Esophagus muscularis mucosa (tissue), 4 donors: ENCODE measurements at regions not wholly inside any gene's neighbourhood (a gene's known extent, or its start where the extent isn't known, plus 50 kb on each side); places are given as distances from the start of the nearest gene placed in this dataset.

Experiments used
- DNase-seq: peaks from one replicate; pipeline ENCODE4 v3.0.0-alpha.2; 2017; ENCODE audit errors: extremely low spot score
- H3K27ac ChIP-seq, 4 donors: fragments of 200-600 bp; sonication (generic); replicated peaks in 1 of 4; 1 replicate in 3 of 4; 2 replicates in 1 of 4; pipeline ENCODE4 v1.5.1; 2016 to 2019; ENCODE audit warnings: mild to moderate bottlenecking in 1 of 4
- H3K27me3 ChIP-seq, 4 donors: fragments of 200-600 bp; sonication (generic); one replicate each; pipeline versions ENCODE4 v1.5.1 to v1.6.0; 2016 to 2019
- H3K36me3 ChIP-seq, 4 donors: fragments of 200-600 bp; sonication (generic); one replicate each; pipeline ENCODE4 v1.5.1; 2016 to 2019
- H3K4me1 ChIP-seq, 4 donors: fragments of 200-600 bp; sonication (generic); one replicate each; pipeline ENCODE4 v1.5.1; 2016 to 2019
- H3K4me3 ChIP-seq, 4 donors: fragments of 200-600 bp; sonication (generic); 1 replicate in 2 of 4; 2 replicates in 2 of 4; pipeline ENCODE4 v1.5.1; 2016 to 2019; ENCODE audit warnings: mild to moderate bottlenecking in 4 of 4, moderate library complexity in 1 of 4
- H3K9me3 ChIP-seq, 4 donors: fragments of 200-600 bp; sonication (generic); 1 replicate in 3 of 4; 2 replicates in 1 of 4; pipeline ENCODE4 v1.5.1; 2016 to 2019
- CTCF ChIP-seq, 3 experiments: fragments of 200-600 bp in 2 of 3; fragments of 450-650 bp in 1 of 3; sonication (generic) in 2 of 3; IDR thresholded peaks; one replicate each; pipeline ENCODE4 v1.5.1; 2017 to 2019; ENCODE audit warnings: antibody characterized with exemption in 3 of 3, mild to moderate bottlenecking in 2 of 3, moderate library complexity in 1 of 3
- EP300 ChIP-seq: sonication (generic); formaldehyde crosslinking; IDR thresholded peaks from one replicate; pipeline ENCODE4 v1.6.1; 2017; ENCODE audit warnings: antibody characterized with exemption
- POLR2A ChIP-seq: fragments of 450-650 bp; IDR thresholded peaks from one replicate; pipeline ENCODE4 v1.6.1; 2017; ENCODE audit warnings: antibody characterized with exemption, moderate library complexity, mild to moderate bottlenecking, low read depth
- POLR2AphosphoS5 ChIP-seq, 2 donors: sonication (generic); formaldehyde crosslinking; IDR thresholded peaks; one replicate each; pipeline ENCODE4 v1.6.1; 2017; ENCODE audit warnings: antibody characterized with exemption in 2 of 2
- WGBS: methylation state at CpG from one replicate; pipeline ENCODE4 v1.1.5; 2018; 5-methylcytosine and 5-hydroxymethylcytosine counted together
- intact Hi-C: fragments of 100-400 bp; cut with DNase I; formaldehyde crosslinking; loops from one replicate; pipeline ENCODE4 v1.15.1; 2023

- Histone ChIP-seq H3K27me3 (no peaks in the 10 kb centered on the region), H3K27ac (peak overlapping the region in 2 of 4 donors; percentile 0 to 26), H3K36me3 (no peaks in the 10 kb centered on the region), H3K9me3 (no peaks in the 10 kb centered on the region), H3K4me3 (no peak overlapping the region), H3K4me1 (peaks cover 9 to 34% (median 15%) of the 10 kb centered on the region in 4 donors)
- intact Hi-C loops = no loop called here
- TF ChIP-seq CTCF (IDR thresholded peaks at IDR 0.05) (no peak), EP300 (no peak), POLR2A (no peak)
- no peak for DNase-seq
- 69% methylated on average over 4 of the region's 5 CpGs for WGBS
Observed at GRCh38 chr15:66644869-66645268, 57.2 kb upstream of the SMAD6 start.

- Histone ChIP-seq H3K9me3 (no peaks in the 10 kb centered on the region), H3K4me1 (peaks cover 9 to 37% (median 19%) of the 10 kb centered on the region in 4 donors), H3K4me3 (no peak overlapping the region), H3K27me3 (no peaks in the 10 kb centered on the region), H3K27ac (no peak overlapping the region), H3K36me3 (no peaks in the 10 kb centered on the region)
- TF ChIP-seq POLR2A = no peak
- TF ChIP-seq CTCF (IDR thresholded peaks at IDR 0.05) = no peak
- TF ChIP-seq POLR2AphosphoS5 (IDR thresholded peaks at IDR 0.05) = no peak
- no peak for TF ChIP-seq EP300
- no peak for DNase-seq
- intact Hi-C loops = no loop called here
- 71% methylated on average over 6 of the region's 9 CpGs for WGBS
Observed at GRCh38 chr15:66646308-66646707, 55.7 kb upstream of the SMAD6 start.

- DNase-seq = no peak
- H3K36me3 ChIP-seq = no peaks in the 10 kb centered on the region
- peaks cover 9 to 37% (median 19%) of the 10 kb centered on the region in 4 donors for H3K4me1 ChIP-seq
- intact Hi-C loops = no loop called here
- peak overlapping the region in 1 of 4 donors; percentile 36 for H3K27ac ChIP-seq
- no peak overlapping the region for H3K4me3 ChIP-seq
- H3K27me3 ChIP-seq = no peaks in the 10 kb centered on the region
- no peaks in the 10 kb centered on the region for H3K9me3 ChIP-seq
- TF ChIP-seq POLR2A (no peak), EP300 (no peak), CTCF (IDR thresholded peaks at IDR 0.05) (no peak), POLR2AphosphoS5 (IDR thresholded peaks at IDR 0.05) (no peak)
Observed at GRCh38 chr15:66646799-66647198, 55.2 kb upstream of the SMAD6 start.

GRCh38 chr15:66647358-66647757, 54.7 kb upstream of the SMAD6 start:
- Histone ChIP-seq H3K4me3 (no peak overlapping the region), H3K27me3 (no peaks in the 10 kb centered on the region), H3K27ac (peak overlapping the region in 1 of 4 donors; percentile 36), H3K4me1 (peaks cover 9 to 32% (median 19%) of the 10 kb centered on the region in 4 donors), H3K9me3 (no peaks in the 10 kb centered on the region), H3K36me3 (no peaks in the 10 kb centered on the region)
- no peak for DNase-seq
- no peak for TF ChIP-seq POLR2A
- TF ChIP-seq CTCF (IDR thresholded peaks at IDR 0.05) = no peak
- TF ChIP-seq POLR2AphosphoS5 (IDR thresholded peaks at IDR 0.05) = no peak
- no peak for TF ChIP-seq EP300
- intact Hi-C loops = no loop called here
- 61% methylated on average over 10 of the region's 16 CpGs for WGBS

GRCh38 chr15:66648588-66648987, 53.4 kb upstream of the SMAD6 start:
- H3K4me3 ChIP-seq = no peak overlapping the region
- H3K9me3 ChIP-seq = no peaks in the 10 kb centered on the region
- intact Hi-C loops = no loop called here
- H3K27me3 ChIP-seq = no peaks in the 10 kb centered on the region
- no peak for DNase-seq
- H3K27ac ChIP-seq = no peak overlapping the region
- no peak for TF ChIP-seq POLR2A
- no peak for TF ChIP-seq CTCF (IDR thresholded peaks at IDR 0.05)
- no peak for TF ChIP-seq POLR2AphosphoS5 (IDR thresholded peaks at IDR 0.05)
- no peak for TF ChIP-seq EP300
- 86% methylated on average over 3 of the region's 3 CpGs for WGBS
- peaks cover 9 to 28% (median 19%) of the 10 kb centered on the region in 4 donors for H3K4me1 ChIP-seq
- no peaks in the 10 kb centered on the region for H3K36me3 ChIP-seq
